GM19043 (cell line): ENCODE measurements at regions not wholly inside any gene's neighbourhood (a gene's known extent, or its start where the extent isn't known, plus 50 kb on each side); places are given as distances from the start of the nearest gene placed in this dataset.
A peak's percentile ranks its signal among the peaks of the same experiment; 100 is the strongest.
"Not testable (repeated sequence)": the region's sequence is repeated elsewhere in the genome, so short reads cannot be mapped to it uniquely, and the experiment has no call there.

Experiments
- ATAC-seq: cut with Tn5 transposase; IDR thresholded peaks from one replicate; pipeline ENCODE4 v1.9.1; 2021; ENCODE audit warnings: low read depth; ENCODE audit not compliant: unreplicated experiment

DNA sequence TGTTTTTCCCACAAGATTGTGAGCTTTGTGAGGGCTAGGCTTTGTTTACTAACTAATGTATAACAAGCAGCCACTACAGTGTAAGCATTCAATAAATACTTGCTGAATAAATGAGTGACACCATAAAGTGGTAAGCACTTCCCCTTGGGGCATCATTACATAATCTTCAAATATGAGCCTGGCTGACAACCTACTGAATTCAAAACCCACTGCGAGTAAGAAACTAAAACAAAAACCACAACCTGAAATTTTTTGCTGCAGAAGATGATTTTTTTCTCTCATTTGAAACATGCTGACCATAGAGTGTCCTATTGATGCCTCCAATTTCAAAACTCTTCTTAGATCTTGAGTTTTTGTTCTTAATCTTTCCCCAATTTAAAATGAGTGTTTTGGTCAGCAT, 331.3 kb upstream of the CCNG1 start:
- no peak for ATAC-seq

DNA sequence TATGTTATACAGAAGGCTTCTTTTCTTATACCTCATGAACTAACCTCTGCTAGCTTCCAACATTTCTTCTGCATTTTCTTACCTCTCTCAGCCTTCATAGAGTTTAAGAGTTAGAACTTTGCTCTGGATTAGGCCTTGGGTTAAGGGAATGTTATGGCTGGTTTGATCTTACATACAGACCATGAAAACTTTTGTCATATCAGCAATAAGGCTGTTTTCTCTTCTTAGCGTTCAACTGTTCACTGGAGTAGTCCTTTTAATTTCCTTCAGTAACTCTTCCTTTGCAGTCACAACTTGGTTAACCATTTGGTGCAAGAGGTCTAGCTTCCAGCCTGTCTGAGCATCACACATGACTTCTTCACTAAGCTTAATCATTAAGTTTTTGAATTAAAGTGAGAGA, 329.0 kb upstream of the CCNG1 start:
- no peak for ATAC-seq

DNA sequence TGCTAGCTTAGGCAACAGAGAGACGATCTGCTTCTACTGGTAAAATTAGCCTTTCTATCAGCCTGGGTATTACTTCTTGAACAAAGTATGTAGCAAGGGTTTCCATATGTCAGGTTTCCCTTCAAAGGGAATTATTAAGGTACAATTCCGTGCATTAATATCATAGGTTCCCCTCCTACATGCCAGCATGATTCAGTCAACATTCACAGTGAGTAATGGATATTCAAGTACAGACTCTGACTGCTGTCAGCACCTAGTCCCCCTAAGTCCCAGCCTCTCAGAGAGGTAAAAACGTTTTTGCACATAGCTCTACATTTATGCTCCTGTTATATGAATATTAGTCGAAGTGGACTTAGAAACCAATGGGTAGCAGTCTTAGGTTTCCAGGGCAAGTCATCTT, 322.4 kb upstream of the CCNG1 start:
- ATAC-seq: no peak

DNA sequence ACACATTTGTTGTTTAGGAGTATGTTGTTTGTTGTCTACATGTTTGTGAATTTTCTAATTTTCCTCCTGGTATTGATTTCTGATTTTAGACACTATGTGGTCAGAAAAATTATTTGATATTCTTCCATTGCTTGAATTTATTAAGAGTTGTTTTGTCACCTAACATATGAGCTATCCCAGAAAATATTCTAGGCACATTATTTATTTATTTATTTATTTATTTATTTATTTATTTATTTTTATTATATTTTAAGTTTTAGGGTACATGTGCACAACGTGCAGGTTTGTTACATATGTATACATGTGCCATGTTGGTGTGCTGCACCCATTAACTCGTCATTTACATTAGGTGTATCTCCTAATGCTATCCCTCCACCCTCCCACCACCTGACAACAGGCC, 320.8 kb upstream of the CCNG1 start:
- ATAC-seq: not testable (repeated sequence)

DNA sequence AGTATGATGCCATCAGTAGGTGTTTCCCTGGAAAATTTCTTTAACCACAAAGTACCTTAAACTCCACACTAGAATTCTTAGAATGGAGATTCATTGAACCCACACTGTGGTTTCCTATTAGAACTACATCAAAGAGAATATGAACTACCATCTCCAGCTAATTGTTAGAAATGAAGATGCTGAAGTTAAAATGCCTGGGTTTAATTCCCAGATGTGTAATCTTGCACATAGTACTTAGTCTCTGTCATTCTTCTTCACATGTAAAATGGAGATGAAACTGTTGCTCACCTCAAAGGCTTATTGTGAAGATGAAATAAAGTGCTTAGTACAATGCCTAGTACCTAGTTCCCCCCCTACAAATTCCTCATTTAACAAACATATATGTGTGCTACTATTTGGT, 303.3 kb upstream of the CCNG1 start:
- no peak for ATAC-seq

DNA sequence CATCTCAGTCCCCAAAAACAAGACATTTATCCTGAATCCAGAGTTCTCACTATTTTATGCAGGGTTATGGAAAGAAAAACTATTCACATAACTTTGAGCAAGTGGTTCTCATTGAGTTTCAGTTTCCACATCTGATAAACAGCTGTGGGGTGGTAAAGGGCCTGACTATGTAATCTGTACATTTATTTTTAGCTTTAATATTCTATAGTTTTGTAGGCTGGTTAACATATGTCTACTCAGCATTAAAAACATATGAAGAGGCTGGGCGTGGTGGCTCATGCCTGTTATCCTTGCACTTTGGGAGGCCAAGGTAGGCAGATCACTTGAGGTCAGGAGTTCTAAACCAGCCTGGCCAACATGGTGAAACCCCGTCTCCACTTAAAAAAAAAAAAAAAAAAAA, 301.5 kb upstream of the CCNG1 start:
- no peak for ATAC-seq

DNA sequence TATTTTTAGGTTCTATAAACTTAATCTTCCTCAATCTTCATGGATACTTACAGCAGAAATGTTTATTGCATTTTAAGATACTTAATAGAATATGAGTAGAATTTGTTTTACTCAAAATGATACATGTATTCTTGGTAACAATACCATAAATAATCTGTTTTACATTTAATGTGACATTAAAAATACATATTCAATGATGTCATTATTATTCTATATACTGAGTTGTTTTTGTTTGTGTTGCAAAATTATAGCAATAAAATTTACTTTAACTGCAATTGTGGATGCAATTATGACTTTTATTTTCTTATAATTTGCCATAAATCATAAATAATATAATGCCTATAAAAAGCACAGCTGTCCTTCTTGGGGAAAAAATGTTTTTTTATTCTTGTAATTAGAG, 275.9 kb upstream of the CCNG1 start:
- ATAC-seq: no peak

DNA sequence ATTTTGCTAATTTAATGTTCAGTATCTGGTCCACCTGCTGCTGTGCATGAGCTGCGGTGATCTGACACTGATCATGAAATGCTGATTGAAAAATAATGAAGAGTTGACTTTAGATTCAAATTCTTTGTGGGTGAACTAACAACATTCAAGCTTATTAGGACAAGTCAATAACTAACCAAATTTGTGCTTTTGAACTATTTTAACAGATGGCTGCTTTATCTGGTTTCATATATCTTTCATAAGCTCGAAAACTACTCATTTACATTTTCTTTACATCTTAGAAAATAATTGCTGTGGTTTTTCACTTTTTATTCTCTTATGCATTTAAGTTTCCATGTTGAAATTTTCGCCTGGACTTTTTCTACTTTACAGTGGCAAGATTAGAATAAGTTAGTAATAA, 274.8 kb upstream of the CCNG1 start:
- ATAC-seq: no peak

DNA sequence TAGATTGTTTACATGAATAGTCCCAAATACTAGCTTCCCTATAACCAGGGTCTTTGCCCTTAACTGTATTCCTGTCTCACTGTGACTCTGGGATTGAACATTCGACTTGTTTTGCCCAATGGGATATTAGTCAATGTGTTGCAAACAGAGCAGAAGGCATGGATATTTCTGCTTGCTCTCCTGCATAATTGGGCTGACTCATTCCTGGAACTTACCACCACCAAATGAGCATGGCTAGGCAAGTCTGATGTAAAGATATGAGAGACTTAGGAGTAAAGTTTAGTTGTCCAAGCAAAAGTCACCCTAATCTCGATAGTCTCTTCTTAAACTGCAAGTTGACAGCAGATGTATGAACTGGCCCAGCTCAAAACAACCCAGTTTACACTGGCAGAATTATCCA, 273.5 kb upstream of the CCNG1 start:
- no peak for ATAC-seq

DNA sequence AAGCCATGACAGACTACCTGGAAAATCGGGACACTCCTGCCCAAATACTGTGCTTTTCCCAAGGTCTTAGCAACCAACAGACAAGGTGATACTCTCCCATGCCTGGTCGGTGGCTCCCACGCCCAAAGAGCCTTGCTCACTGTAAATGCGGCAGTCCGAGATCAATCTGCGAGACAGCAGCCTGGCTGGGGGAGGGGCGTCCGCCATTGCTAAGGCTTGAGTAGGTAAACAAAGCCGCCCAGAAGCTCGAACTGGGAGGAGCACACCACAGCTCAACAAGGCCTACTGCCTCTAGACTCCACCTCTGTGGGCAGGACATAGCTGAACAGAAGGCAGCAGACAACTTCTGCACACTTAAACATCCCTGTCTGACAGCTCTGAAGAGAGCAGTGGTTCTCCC, 272.1 kb upstream of the CCNG1 start:
- ATAC-seq: no peak

DNA sequence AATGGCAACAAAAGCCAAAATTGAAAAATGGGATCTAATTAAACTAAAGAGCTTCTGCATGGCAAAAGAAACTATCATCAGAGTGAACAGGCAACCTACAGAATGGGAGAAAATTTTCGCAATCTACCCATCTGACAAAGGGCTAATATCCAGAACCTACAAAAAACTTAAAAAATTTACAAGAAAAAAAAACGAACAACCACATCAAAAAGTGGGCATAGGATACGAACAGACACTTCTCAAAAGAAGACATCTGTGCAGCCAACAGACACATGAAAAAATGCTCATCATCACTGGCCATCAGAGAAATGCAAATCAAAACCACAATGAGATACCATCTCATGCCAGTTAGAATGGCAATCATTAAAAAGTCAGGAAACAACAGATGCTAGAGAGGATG, 267.2 kb upstream of the CCNG1 start:
- ATAC-seq: not testable (repeated sequence)

DNA sequence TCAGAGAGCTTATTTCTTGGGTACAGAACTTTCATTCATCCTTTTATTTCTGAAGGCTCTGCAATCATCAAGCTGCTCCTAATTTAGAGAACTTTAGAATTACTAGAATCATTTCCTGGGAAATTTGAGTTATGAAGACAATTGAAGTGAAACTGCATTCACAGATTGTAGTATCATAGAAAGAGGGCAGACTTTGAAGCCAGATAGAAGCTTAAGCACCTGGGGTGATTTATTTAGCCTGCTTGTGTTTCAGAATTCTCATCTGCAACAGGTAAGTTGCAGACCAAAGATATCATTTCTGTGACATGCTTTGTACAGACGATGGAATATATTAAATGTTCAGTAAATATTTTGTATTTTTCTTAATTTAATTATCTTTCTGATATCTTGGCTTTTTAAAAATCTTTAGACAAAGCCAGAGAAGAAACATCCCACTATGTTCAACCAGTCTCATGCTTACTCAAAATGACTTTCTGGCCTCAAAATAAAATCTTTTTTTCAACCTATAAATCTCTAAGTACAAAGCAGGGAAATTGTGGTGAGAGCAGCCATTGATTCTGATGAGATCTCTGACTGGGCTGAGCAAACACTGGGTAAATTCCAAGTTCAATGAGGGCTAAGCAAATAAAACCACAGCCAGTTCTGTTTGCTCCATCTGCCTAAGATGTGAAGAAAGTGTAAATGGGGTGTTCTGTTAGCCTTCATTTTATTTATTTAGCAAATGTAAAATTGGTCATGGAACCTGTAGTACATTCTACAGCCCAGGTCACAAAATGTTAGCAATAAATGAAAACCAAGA, 264.7 kb upstream of the CCNG1 start:
- no peak for ATAC-seq

DNA sequence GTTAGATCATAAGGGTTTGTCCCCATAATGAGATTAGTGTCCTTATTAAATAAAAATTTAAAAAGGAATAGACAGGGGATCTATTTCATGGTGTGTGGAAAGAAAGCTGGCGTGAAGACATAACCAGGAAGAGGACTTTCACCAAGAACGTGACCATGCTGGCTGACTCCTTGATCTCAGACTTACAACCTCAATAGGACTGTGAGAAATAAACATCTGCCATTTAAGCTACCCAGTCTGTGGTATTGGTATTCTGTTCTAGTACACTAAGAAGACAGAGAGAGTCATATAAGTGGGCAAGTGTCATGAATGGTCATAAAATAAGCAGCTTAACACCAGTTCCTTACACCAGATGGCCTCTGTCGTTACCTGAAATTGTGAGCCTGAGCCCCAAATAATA, 259.4 kb upstream of the CCNG1 start:
- ATAC-seq: no peak

DNA sequence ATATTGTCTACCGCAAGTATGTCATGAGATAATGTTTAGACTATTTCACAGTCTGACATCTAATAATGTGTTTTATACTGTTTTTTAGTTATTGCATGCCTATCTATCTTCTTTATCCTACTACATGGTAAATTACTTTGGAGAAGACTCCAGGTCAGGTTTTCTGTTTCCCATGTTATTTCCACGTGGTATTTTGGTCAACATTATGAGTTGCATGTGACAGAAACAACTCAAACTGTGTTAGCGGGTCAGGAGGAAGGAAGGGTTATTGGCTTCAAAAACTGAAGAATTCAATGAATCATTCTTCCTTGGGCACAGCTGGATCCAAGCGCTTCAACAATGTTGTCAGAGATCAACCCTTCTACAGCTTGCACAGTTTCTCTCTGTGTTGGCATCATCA, 252.1 kb upstream of the CCNG1 start:
- no peak for ATAC-seq

DNA sequence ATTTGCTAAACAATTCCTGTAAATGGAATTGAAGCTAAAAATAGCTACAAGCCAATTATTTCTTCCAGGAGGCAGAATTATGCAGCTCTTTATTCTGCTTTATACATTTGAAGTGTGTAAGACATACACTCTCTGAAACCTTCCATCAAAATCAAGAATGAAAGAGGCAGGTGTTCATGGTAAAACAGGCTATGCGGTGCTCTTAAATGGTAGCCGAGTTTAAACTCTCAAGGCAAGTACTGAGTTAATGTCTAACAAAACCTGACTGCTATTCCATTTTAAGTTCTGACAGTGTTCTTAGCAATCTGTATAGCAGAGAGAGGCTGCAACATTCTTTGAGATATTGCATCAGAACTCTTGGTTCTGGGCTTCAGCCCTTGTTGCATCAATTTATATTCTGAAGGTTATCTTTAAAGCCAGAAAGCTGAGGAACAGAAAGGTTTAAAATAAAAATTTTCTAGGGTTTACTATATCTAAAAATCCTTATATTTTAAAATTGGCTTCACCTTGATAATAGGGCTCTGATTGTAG, 248.3 kb upstream of the CCNG1 start:
- ATAC-seq: no peak

DNA sequence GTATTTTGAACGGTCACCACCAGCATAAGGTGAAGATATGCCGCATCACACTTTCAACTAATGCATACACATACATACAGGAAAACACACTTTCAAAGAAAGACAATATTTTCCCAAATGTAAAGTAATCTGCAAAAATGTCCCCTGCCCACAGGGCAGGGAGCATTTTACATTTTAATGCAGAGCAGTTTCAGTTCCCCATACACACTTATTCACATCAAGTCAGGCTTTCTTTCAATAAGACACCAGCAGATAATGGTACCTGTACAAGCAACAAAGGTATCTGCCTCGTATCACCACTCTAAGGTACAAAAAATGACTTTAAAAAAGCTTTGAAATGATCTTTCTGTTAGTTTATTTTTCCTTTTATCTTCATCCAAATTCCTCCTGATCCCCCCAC, 247.1 kb upstream of the CCNG1 start:
- ATAC-seq: peak; percentile 73

DNA sequence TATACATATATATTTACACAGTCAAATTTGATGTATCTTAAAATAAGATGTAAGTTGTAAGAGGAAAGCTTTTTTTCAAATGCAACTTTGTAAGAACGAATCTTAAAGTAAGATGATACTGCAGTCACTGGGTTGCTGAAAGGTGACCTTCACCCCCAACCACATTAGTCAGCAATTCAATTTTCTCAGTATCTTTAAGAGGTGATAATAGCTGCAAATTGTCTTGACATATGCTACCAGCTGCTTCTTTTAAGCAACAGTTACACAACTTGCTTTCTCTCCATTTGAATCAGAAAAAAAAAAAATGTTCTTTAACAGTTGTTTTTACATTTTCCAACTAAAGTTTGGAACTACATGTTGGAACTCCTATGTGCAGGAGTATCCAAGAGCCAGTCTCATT, 246.6 kb upstream of the CCNG1 start:
- ATAC-seq: no peak

DNA sequence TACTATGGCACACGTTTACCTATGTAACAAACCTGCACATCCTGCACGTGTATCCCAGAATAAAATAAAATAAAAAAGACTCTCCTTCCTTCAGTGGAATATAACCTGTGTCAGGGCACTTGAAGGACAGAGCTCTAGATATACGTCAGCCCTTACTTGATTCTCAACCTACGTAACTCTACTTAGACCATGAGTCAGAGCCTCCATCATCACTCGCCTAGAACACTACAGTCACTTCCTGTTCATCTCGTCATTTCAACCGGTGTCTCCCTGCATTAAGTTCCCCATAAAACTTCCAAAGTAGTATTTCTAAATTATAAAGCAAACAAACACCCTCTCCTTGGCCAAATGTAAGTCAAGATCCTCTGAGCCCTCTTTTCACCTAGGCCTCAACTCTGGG, 243.5 kb upstream of the CCNG1 start:
- ATAC-seq: no peak

DNA sequence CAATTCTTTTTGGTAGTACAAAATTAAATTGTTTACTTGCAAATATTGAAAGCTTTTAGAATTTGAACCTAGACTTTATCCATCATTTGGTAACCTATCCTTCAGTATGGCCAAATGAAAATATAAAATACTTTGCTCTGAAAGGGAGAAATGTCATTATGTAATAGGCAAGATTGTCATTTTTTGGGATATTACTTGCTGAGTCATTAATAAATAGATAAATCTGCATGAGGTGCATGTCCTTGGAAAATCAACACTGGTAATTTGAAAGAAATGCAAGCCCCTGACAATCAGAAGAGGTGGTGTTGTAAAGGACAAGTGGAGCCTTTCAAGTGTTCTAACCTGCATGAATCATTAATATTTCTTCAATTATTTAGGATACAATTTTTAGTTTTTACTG, 231.8 kb upstream of the CCNG1 start:
- ATAC-seq: no peak

DNA sequence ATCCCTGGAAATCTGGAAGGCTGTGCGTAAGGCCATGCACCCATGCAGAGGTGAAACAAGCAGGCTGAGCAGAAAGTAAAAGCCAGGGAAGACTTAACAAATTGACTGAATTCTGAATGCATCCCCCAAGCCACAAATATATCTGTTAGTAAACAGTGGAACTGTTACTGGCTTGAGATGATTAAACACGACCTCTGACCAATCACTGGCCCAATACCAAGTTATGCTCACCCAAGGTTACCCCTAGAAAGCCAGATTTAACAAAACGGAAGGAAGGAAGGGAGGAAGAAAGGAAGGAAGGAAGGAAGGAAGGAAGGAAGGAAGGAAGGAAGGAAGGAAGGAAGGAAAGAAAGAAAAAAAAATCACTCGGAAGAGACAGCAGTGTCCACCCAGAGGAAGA, 215.8 kb upstream of the CCNG1 start:
- ATAC-seq: no peak

DNA sequence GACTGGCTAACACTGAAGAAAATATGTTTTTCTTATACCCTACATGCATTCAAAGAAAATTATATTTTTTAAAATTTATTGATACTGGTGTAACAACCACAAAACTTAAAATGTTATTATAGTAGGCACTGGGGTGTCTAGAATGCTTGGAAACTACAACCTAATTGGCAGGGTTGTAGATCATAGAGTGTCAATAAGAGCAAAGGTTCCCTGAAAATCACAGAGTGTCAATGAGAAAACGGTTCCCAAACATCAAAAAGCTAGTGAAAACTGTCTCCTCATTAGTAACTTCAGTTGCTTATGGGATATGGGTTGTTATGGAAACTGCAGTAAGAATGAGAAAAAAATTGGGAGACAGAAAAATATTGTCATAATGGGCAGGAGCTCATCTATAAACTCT, 214.4 kb upstream of the CCNG1 start:
- ATAC-seq: no peak

DNA sequence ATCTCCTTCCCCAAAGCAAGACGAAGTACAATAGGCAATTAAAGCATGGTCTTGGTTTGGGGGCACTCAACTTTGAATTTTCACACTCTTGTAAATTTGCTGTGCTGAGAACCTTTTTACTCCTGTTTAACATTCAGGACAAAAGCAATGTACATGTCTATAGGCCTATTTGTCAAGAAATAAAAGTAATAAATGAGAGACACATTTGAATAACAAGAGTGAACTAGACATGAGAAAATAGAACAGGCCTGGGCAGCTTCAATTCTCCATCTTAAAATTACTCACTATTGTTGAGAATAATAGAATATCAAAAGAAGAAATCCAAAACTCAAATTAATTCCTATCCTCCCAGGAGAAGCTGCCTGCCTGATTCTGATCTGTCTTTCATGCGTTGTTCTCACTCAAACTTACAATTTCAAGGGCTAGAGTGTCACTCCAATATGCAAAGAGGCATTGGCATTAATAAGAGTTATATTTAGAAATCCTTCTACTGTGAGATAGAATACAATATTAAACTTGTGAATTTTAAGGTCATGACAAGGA, 192.9 kb upstream of the CCNG1 start:
- ATAC-seq: no peak
